NB4 (cell line): ENCODE measurements at regions not wholly inside any gene's neighbourhood (a gene's known extent, or its start where the extent isn't known, plus 50 kb on each side); places are given as distances from the start of the nearest gene placed in this dataset.

ENCODE experiments used
- CTCF ChIP-seq: IDR thresholded peaks from one replicate; pipeline ENCODE4 v1.5.1; 2012; ENCODE audit warnings: low read depth, low read length
- MAX ChIP-seq: IDR thresholded peaks from 2 replicates; pipeline ENCODE4 v1.6.1; 2011; ENCODE audit warnings: low read depth, low read length
- POLR2A ChIP-seq: IDR thresholded peaks from 2 replicates; pipeline ENCODE4 v1.6.1; 2011; ENCODE audit warnings: mild to moderate bottlenecking; ENCODE audit not compliant: insufficient read length; ENCODE audit errors: extremely low read depth

GRCh38 chr1:58149271-58149812, 397.2 kb downstream of the OMA1 start:
- no peak for TF ChIP-seq CTCF
- no peak for TF ChIP-seq POLR2A
- no peak for TF ChIP-seq MAX
